Occipital lobe (tissue), 1 donor: ENCODE measurements at regions not wholly inside any gene's neighbourhood (a gene's known extent, or its start where the extent isn't known, plus 50 kb on each side); places are given as distances from the start of the nearest gene placed in this dataset.

Experiments used
- DNase-seq: peaks from one replicate; lab custom pipeline; 2025; lab: John Stamatoyannopoulos, UW

GRCh38 chr18:68623342-68623741 lies 91.6 kb downstream of the TMX3 start:
- DNase-seq: peak; percentile 14

DNA sequence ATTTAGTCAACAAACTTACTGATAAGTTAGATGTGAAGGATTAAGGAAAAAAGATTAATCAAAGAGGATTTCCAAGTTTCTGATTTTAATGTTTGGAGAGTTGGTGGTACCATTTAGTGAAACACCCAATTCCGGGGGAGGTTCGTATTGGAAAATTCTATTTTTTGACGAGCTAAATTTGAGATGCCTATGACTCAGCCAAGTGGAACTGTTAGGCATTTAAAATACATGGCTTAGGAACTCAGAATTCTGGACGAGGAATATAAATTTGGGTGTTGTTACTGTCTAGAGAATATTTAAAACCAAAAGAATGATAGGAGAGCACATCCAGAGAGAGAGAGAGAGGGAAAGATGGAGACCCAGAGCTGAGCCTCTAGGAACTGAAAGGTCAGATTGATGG lies 103.6 kb downstream of the TMX3 start:
- DNase-seq: no peak

- DNase-seq: no peak
Measured at GRCh38 chr18:68608851-68609490, 105.9 kb downstream of the TMX3 start.

- DNase-seq: no peak
Measured at GRCh38 chr18:68607852-68608251, 107.1 kb downstream of the TMX3 start.

DNA sequence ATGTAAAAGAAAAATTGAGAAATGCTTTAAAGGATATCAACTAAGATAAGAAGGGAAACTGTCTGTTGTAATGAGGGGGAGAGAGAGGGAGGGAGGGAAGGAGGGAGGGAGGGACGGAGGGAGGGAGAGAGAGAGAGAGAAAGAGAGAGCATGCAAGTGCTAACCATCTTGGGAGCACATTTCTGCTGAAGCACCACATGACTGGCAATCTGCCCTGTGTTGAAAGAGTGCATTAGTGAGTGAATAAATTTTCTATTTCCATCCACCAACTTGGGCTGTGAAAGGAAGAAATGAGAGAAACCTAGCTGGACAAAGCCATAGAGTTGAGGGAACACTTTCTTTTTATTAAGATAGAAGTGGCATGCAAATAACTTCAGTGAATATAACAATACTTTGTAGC lies 110.7 kb downstream of the TMX3 start:
- DNase-seq: no peak

GRCh38 chr18:68596016-68596415 lies 118.9 kb downstream of the TMX3 start:
- DNase-seq: no peak

GRCh38 chr18:68588169-68588568 lies 126.7 kb downstream of the TMX3 start:
- no peak for DNase-seq

GRCh38 chr18:68583685-68584084 lies 131.2 kb downstream of the TMX3 start:
- no peak for DNase-seq

- DNase-seq: no peak
Measured at GRCh38 chr18:68574311-68574710, 140.6 kb downstream of the TMX3 start.

DNA sequence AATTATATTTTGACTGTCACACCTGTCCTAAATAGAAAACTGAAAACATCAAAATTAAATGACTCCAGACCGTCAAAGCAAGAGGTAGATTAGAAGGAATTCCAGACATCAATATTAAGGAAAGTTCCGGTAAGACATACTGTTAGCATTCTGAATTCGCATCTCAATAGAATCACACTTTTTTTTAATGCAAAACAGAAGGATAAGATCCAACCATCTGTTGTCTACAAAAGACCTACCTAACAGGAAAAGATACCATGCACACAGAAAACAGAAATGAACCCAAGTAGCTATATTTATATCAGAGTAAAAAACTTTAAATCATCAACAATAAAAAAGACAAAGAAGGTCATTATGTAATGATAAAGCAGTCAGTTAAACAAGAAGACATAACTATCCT lies 145.0 kb downstream of the TMX3 start:
- no peak for DNase-seq

DNA sequence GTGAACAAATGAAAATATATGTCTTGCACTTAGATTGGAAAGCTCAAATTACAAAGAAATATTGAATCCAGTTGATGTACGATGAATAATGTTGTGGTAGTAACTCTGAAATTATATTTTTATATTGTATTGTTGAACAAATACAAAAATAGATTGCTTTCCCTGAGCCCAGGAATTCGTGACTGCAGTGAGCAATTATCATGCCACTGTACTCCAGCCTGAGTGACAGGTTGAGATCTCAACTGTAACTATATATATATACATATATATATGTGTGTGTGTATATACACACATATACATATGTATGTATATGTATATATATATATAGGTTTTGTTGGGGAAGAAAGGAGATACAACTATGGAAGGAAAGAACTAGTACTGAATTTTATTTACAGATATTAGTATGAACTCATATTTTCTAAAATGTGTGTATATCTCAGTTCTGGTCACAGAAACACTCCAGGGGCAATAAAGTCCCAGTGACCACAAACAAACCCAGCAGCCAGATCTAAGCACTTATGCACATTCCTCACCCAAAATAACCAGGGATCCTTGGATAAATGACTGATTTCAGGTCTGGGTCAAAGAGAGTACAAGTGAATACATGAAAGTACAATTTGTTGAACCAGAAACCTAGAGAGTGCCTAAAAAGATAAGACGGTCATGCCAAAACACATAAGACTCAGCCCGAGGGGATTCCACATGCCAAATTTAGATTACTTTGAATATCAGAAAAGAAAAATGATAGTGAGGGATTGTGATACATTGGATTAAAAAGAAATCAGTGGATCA lies 146.3 kb downstream of the TMX3 start:
- no peak for DNase-seq

GRCh38 chr18:68566991-68567390 lies 147.9 kb downstream of the TMX3 start:
- DNase-seq: no peak

DNA sequence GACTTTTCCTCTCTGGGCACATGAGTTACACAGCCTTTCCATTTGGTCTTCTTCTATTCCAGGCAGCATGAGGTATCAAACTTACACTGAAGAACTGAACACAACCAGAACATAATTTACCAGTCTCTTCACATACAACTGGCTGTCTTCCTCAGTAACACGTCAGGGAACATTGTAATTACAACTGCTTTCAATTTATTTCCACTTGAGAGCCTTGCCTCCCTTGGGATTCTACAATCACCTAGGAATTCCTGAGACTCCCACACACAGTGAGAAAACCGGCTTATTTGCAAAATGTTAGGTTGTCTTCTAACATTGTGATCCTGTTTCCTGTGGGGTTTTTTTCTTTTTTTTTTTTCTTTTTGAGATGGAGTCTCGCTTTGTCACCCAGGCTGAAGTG lies 149.9 kb downstream of the TMX3 start:
- DNase-seq: no peak

GRCh38 chr18:68564351-68564750 lies 150.6 kb downstream of the TMX3 start:
- DNase-seq: no peak

DNA sequence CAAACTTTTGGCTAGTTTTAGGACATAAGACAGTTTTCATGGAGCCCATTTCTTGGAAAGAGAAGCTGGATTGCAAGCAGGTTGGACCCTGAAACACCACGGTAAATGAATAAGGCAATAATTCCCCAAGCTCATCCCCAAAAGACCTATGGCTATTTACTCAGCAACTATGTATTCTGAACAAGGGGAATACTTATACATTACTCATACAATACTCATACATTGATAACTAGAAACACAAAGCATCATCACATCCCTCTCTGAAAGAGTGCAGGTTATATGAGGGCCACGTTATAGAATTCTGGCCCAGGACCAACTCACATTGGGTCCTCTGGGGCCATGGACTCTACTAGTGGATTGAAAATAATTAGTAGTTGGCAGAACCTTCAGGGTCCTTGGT lies 154.8 kb downstream of the TMX3 start:
- DNase-seq: no peak

- DNase-seq: no peak
Measured at GRCh38 chr18:68557183-68557582, 157.7 kb downstream of the TMX3 start.

DNA sequence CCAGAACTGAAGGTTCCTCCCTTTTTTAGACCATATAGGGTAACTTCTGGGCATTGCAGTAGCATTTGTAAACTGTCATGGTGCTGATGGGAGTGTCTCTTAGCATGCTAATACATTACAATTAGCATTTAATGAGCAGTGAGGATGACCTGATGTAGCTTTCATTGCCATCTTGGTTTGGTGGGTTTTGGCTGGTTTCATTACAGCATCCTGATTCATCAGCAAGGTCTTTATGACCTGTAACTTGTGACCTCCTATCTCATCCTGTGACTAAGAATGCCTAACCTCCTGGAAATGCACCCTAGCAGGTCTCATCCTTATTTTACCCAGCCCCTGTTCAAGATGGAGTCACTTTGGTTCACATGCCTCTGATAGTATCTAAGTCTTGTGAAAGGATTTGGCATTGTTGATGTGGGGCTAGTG lies 159.0 kb downstream of the TMX3 start:
- DNase-seq: no peak

DNA sequence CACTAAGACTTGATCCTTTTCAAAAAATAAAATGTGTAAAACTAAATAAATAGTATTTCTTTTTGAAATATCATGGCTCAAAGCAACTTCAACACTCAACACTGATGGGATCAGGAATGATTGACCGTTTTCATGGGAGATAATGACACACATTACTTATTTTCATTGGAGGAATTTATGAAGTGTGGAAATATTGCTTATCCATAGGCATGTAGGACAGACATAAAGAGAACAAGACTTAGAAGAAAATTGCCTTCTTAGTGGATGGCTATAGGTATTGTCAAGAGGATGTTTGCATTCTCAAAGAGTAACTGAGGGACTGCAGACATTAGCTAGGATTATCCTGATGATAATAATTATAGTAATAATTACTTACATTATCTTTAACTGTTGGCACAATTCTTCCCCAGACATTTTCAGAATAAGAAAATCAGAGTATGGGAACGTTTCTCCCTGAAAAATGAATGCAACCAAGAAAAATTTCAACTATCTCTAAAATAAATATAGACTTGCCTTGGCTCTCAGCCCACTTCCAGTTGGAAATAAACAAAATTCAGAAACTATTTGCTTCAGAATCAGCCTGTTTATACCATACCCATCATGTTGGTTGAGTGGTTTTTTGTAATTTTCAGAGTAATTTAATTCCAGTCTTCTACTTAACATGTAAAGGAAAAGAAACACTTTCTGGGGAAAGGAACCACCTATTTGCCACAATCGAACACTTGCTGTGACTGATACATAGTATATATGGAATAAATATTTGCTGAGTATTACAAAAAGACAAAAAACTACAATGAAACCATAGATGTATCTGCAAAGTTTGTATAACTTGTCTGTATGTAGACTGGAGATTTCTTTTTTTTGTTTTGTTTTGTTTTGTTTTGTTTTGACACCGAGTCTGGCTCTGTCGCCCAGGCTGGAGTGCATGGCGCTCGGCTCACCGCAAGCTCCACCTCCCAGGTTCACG lies 165.7 kb downstream of the TMX3 start:
- DNase-seq: no peak

- DNase-seq: no peak
Measured at GRCh38 chr18:68543344-68543743, 171.6 kb downstream of the TMX3 start.

GRCh38 chr18:68542846-68543245 lies 172.1 kb downstream of the TMX3 start:
- no peak for DNase-seq

DNA sequence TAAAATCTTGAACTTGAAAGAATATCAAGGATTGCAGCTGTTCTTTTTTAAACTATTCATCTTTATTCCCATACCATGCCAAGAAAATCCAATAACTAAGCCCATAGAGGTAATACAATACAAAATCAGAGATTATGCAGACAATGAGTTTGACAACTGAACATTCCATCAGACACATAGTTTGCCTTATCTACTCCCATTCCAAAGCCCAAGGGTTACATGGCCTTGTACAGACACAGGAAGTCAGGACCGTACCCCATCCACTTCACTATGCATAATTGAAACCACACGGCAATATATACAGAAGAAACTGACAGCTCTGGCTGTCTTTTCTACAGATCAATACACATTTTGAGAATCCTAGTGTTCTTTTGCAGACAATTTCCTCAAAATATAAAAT lies 181.3 kb downstream of the TMX3 start:
- no peak for DNase-seq

DNA sequence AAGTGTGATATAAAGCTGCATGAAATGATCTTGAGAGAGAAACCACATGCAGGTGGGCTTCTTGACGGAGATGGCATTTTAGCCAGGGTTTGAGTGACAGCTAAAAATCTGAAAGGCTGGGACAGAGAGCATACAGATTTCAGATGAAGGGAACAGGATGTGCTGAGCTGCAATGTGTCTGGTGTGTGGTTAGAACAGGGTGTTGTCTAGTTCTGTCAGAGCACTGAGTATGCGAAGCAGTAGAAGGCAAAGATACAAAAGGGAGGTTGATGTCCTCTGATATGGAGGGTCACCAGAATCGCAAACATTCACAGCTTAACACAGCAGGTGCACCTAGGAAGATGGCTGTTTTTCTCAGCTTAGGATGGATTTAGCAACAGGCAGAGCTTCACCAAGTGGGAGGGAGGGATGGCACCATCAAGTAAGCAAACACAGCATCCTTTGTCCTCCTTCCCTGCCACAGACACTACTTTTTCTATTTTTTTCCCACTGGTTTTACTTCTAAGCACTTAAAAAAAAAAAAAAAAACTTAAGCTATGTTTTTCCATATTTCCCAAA lies 182.5 kb downstream of the TMX3 start:
- peak; percentile 2 for DNase-seq
